Testis (tissue), 2 donors: ENCODE measurements at regions not wholly inside any gene's neighbourhood (a gene's known extent, or its start where the extent isn't known, plus 50 kb on each side); places are given as distances from the start of the nearest gene placed in this dataset.

Experiments used
- DNase-seq: peaks from one replicate; pipeline ENCODE4 v3.0.0-alpha.2; 2019
- H3K27ac ChIP-seq, 2 donors: fragments of 200-600 bp; sonication (generic); one replicate each; pipeline ENCODE4 v1.5.1; 2019
- H3K27me3 ChIP-seq: fragments of 200-600 bp; sonication (generic); one replicate; pipeline ENCODE4 v1.5.1; 2019
- H3K36me3 ChIP-seq: fragments of 200-600 bp; sonication (generic); one replicate; pipeline ENCODE4 v1.5.1; 2017; ENCODE audit warnings: low read depth; ENCODE audit errors: missing control alignments
- H3K4me1 ChIP-seq: fragments of 200-600 bp; sonication (generic); one replicate; pipeline ENCODE4 v1.5.1; 2019
- H3K4me3 ChIP-seq, 2 donors: fragments of 200-600 bp; sonication (generic); one replicate each; pipeline ENCODE4 v1.5.1; 2017 to 2019
- H3K9me3 ChIP-seq: fragments of 200-600 bp; sonication (generic); one replicate; pipeline ENCODE4 v1.5.1; 2017
- CTCF ChIP-seq, 3 experiments: fragments of 450-650 bp in 2 of 3; fragments of 200-600 bp in 1 of 3; sonication (generic) in 1 of 3; IDR thresholded peaks; one replicate each; pipeline ENCODE4 v1.5.1; 2016 to 2019; ENCODE audit warnings: antibody characterized with exemption in 3 of 3, mild to moderate bottlenecking in 2 of 3, moderate library complexity in 1 of 3
- POLR2A ChIP-seq: fragments of 450-650 bp; IDR thresholded peaks from one replicate; pipeline ENCODE4 v1.6.1; 2017; ENCODE audit warnings: antibody characterized with exemption, mild to moderate bottlenecking, moderate library complexity
- WGBS, 2 donors: methylation state at CpG; one replicate each; pipeline ENCODE4 v1.1.5; 2018; 5-methylcytosine and 5-hydroxymethylcytosine counted together
- intact Hi-C: fragments of 100-400 bp; cut with DNase I; formaldehyde crosslinking; loops from one replicate; pipeline ENCODE4 v1.15.1; 2023; ENCODE audit warnings: low total_unique reads

- Histone ChIP-seq H3K9me3 (no peaks in the 10 kb centered on the region), H3K4me3 (no peak overlapping the region), H3K27ac (no peak overlapping the region), H3K36me3 (no peaks in the 10 kb centered on the region), H3K4me1 (no peaks in the 10 kb centered on the region), H3K27me3 (no peaks in the 10 kb centered on the region)
- DNase-seq, result no peak
- 60 to 67% methylated on average over 2 of the region's 2 CpGs for WGBS, 2 donors
- TF ChIP-seq POLR2A (no peak), CTCF (IDR thresholded peaks at IDR 0.05) (no peak)
- intact Hi-C loops, result no loop called here
Observed at GRCh38 chrY:8690901-8691685, 646.2 kb upstream of the TSPY4 start.

- no peaks in the 10 kb centered on the region for H3K9me3 ChIP-seq
- intact Hi-C loops, result no loop called here
- H3K4me3 ChIP-seq, result no peak overlapping the region
- TF ChIP-seq POLR2A, result no peak
- TF ChIP-seq CTCF (IDR thresholded peaks at IDR 0.05), result no peak
- DNase-seq, result no peak
- no peaks in the 10 kb centered on the region for H3K27me3 ChIP-seq
- H3K4me1 ChIP-seq, result no peaks in the 10 kb centered on the region
- WGBS, 2 donors, result 67% methylated on average over 3 of the region's 3 CpGs; no CpG with 5 or more reads in 1 of the 2 donors
- no peaks in the 10 kb centered on the region for H3K36me3 ChIP-seq
- H3K27ac ChIP-seq, result no peak overlapping the region
Observed at GRCh38 chrY:8698571-8698970, 638.7 kb upstream of the TSPY4 start.

- 83 to 85% methylated on average over 2 to 8 of the region's 8 CpGs for whole genome bisulfite sequencing, 2 donors
- no peak for TF ChIP-seq CTCF (IDR thresholded peaks at IDR 0.05)
- TF ChIP-seq POLR2A, result no peak
- H3K27ac ChIP-seq, result no peak overlapping the region
- H3K4me1 ChIP-seq, result no peaks in the 10 kb centered on the region
- H3K9me3 ChIP-seq, result no peaks in the 10 kb centered on the region
- H3K4me3 ChIP-seq, result no peak overlapping the region
- no peak for DNase-seq
- no peaks in the 10 kb centered on the region for H3K36me3 ChIP-seq
- intact Hi-C loops, result no loop called here
- H3K27me3 ChIP-seq, result no peaks in the 10 kb centered on the region
Observed at GRCh38 chrY:8705636-8706300, 631.5 kb upstream of the TSPY4 start.

- intact Hi-C loops, result no loop called here
- TF ChIP-seq POLR2A, result no peak
- no peak for DNase-seq
Observed at GRCh38 chrY:8712296-8712695, 625.0 kb upstream of the TSPY4 start.

GRCh38 chrY:8715226-8715625 lies 622.0 kb upstream of the TSPY4 start:
- Histone ChIP-seq H3K27ac (no peak overlapping the region), H3K36me3 (no peaks in the 10 kb centered on the region), H3K27me3 (no peaks in the 10 kb centered on the region), H3K4me1 (no peaks in the 10 kb centered on the region), H3K4me3 (no peak overlapping the region), H3K9me3 (no peaks in the 10 kb centered on the region)
- TF ChIP-seq POLR2A, result no peak
- TF ChIP-seq CTCF (IDR thresholded peaks at IDR 0.05), result no peak
- intact Hi-C loops, result no loop called here
- WGBS, 2 donors, result 39 to 92% methylated on average over 2 to 3 of the region's 3 CpGs
- no peak for DNase-seq

More at GRCh38 chrY:8712296-8712695, 625.0 kb upstream of the TSPY4 start:
- Histone ChIP-seq H3K36me3 (no peaks in the 10 kb centered on the region), H3K27me3 (no peaks in the 10 kb centered on the region), H3K27ac (no peak overlapping the region), H3K4me1 (no peaks in the 10 kb centered on the region), H3K9me3 (no peaks in the 10 kb centered on the region), H3K4me3 (no peak overlapping the region)
- 67 to 82% methylated on average over 1 of the region's 1 CpG for WGBS, 2 donors
